ENCODE measurements at regions not wholly inside any gene's neighbourhood (a gene's known extent, or its start where the extent isn't known, plus 50 kb on each side); places are given as distances from the start of the nearest gene placed in this dataset.

DNA sequence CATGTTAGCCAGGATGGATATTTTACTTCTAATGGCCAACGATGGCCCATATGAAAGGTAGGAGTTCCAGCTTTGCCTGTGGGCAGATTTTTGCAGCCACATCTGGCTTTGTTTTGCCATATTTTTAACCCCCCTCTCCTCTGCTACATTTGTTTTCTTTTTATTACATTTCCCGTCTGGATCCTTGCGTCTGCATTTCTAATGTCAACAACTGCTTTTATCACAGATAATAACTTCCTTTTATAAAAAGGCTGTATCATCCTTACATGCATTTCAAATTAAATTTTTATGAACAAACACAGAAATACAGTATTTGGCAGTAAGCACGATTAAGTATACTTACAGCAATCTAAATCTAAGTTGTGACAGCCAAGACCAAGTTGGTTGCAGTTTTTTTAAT, 156.0 kb downstream of the BAMBI start:
- no peak for DNase-seq (ENCODE audit: low spot score)
- H3K9me3 ChIP-seq (ENCODE audit: low read depth, low read length, poor library complexity, severe bottlenecking), result no peaks in the 10 kb centered on the region
- H3K4me1 ChIP-seq (ENCODE audit: insufficient read depth, low read length, poor library complexity, severe bottlenecking), result peaks cover 5% of the 10 kb centered on the region
- intact Hi-C loops (cut with micrococcal nuclease; ENCODE audit: unreplicated experiment), result no loop called here
- no peak overlapping the region for H3K4me3 ChIP-seq (ENCODE audit: low read depth, low read length, poor library complexity, severe bottlenecking)
- CTCF ChIA-PET, result no interaction called here
- no peak overlapping the region for H3K27ac ChIP-seq (ENCODE audit: low read depth, low read length, poor library complexity, severe bottlenecking)
- TF ChIP-seq CTCF (conservative IDR thresholded peaks at IDR 0.05; ENCODE audit: low read depth, low read length) (no peak), EZH2 (IDR thresholded peaks at IDR 0.05; ENCODE audit: borderline replicate concordance, low read depth, low read length, poor library complexity, severe bottlenecking) (no peak)
- no peaks in the 10 kb centered on the region for H3K27me3 ChIP-seq (replicated peaks; ENCODE audit: insufficient read depth, low read depth, low read length, poor library complexity)
- BruUV-seq (replicated peaks), result no TSS peak
- POLR2A ChIA-PET (ENCODE audit: low non-redundant PET), result no interaction called here
- H3K36me3 ChIP-seq (ENCODE audit: insufficient read depth, low read length, poor library complexity, severe bottlenecking), result no peaks in the 10 kb centered on the region

GRCh38 chr10:28836435-28836743, 159.1 kb downstream of the BAMBI start:
- H3K36me3 ChIP-seq (ENCODE audit: insufficient read depth, low read length, poor library complexity, severe bottlenecking), result no peaks in the 10 kb centered on the region
- no peaks in the 10 kb centered on the region for H3K27me3 ChIP-seq (replicated peaks; ENCODE audit: insufficient read depth, low read depth, low read length, poor library complexity)
- ChIA-PET POLR2A (ENCODE audit: low non-redundant PET) (no interaction called here), CTCF (no interaction called here)
- intact Hi-C loops (cut with micrococcal nuclease; ENCODE audit: unreplicated experiment), result no loop called here
- no peaks in the 10 kb centered on the region for H3K9me3 ChIP-seq (ENCODE audit: low read depth, low read length, poor library complexity, severe bottlenecking)
- H3K4me3 ChIP-seq (ENCODE audit: low read depth, low read length, poor library complexity, severe bottlenecking), result no peak overlapping the region
- DNase-seq (ENCODE audit: low spot score), result no peak
- TF ChIP-seq EZH2 (IDR thresholded peaks at IDR 0.05; ENCODE audit: borderline replicate concordance, low read depth, low read length, poor library complexity, severe bottlenecking), result no peak
- TF ChIP-seq CTCF (conservative IDR thresholded peaks at IDR 0.05; ENCODE audit: low read depth, low read length), result no peak
- no TSS peak for BruUV-seq (replicated peaks)
- H3K4me1 ChIP-seq (ENCODE audit: insufficient read depth, low read length, poor library complexity, severe bottlenecking), result peaks cover 5% of the 10 kb centered on the region
- H3K27ac ChIP-seq (ENCODE audit: low read depth, low read length, poor library complexity, severe bottlenecking), result no peak overlapping the region

DNA sequence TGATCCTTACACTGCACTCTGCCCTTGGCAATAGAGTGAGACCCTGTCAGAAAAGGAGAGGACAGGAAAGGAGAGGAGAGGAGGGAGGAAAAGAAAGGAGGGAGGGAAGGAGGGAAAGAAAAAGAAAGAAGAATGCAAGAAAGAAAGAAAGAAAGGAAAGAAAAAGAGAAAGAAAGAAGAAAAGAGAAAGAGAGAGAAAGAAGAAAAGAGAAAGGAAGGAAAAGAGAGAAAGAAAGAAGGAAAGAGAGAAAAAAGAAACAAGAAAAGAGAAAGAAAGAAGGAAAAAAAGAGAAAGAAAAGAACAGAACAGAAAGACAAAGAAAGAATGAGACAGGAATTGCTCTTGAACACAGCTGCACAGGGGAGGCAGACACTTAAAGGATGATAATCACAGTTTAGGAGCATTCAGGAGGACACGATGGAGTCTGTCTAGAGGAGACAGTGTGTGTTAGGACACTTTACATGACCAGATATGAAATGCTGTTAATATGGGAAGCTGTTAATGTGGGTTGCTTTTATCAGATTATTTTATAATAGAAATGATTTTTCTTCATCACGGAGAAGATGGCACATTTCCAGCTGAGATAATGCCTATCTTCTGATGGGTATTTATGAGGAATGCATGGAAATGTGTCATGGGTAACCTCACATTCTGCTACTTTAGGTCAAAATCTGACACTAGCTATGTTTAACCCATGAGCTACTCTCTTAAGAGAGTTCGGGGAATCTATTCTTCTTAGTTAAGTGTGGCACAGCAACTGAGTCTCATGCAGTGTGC, 160.5 kb downstream of the BAMBI start:
- no peak overlapping the region for H3K27ac ChIP-seq (ENCODE audit: low read depth, low read length, poor library complexity, severe bottlenecking)
- TF ChIP-seq EZH2 (IDR thresholded peaks at IDR 0.05; ENCODE audit: borderline replicate concordance, low read depth, low read length, poor library complexity, severe bottlenecking) (no peak), CTCF (conservative IDR thresholded peaks at IDR 0.05; ENCODE audit: low read depth, low read length) (no peak)
- no peaks in the 10 kb centered on the region for H3K27me3 ChIP-seq (replicated peaks; ENCODE audit: insufficient read depth, low read depth, low read length, poor library complexity)
- intact Hi-C loops (cut with micrococcal nuclease; ENCODE audit: unreplicated experiment), result no loop called here
- ChIA-PET CTCF (no interaction called here), POLR2A (ENCODE audit: low non-redundant PET) (no interaction called here)
- no peak for DNase-seq (ENCODE audit: low spot score)
- BruUV-seq (replicated peaks), result no TSS peak
- H3K9me3 ChIP-seq (ENCODE audit: low read depth, low read length, poor library complexity, severe bottlenecking), result no peaks in the 10 kb centered on the region
- H3K36me3 ChIP-seq (ENCODE audit: insufficient read depth, low read length, poor library complexity, severe bottlenecking), result no peaks in the 10 kb centered on the region
- no peak overlapping the region for H3K4me3 ChIP-seq (ENCODE audit: low read depth, low read length, poor library complexity, severe bottlenecking)
- H3K4me1 ChIP-seq (ENCODE audit: insufficient read depth, low read length, poor library complexity, severe bottlenecking), result peaks cover 5% of the 10 kb centered on the region

All from A673 (cell line).